Brain microvascular endothelial cell (primary cell): ENCODE measurements at regions not wholly inside any gene's neighbourhood (a gene's known extent, or its start where the extent isn't known, plus 50 kb on each side); places are given as distances from the start of the nearest gene placed in this dataset.

ENCODE experiments used
- DNase-seq: peaks from one replicate; pipeline ENCODE4 v3.0.0-alpha.2; 2020
- H3K27ac ChIP-seq: fragments of 250-450 bp; sonication (Bioruptor Pico); 2 replicates; pipeline ENCODE4 v1.5.1; 2020; ENCODE audit warnings: mild to moderate bottlenecking, moderate library complexity
- H3K27me3 ChIP-seq: fragments of 250-450 bp; sonication (Bioruptor Pico); replicated peaks from 2 replicates; pipeline ENCODE4 v1.5.1; 2020; ENCODE audit warnings: mild to moderate bottlenecking
- H3K36me3 ChIP-seq: fragments of 250-450 bp; sonication (Bioruptor Pico); replicated peaks from 2 replicates; pipeline ENCODE4 v1.5.1; 2020; ENCODE audit warnings: mild to moderate bottlenecking
- H3K4me3 ChIP-seq: 2 replicates; pipeline ENCODE4 v1.5.1; 2011; ENCODE audit warnings: low read depth, mild to moderate bottlenecking, control low read depth, low read length, moderate library complexity
- CTCF ChIP-seq: IDR thresholded peaks from 2 replicates; pipeline ENCODE4 v1.5.1; 2011; ENCODE audit warnings: low read depth, mild to moderate bottlenecking, moderate library complexity, low read length, control low read depth, inconsistent platforms; ENCODE audit errors: missing control alignments
- in situ Hi-C: cut with HindIII; loops from 2 replicates; pipeline ENCODE4 v1.10.0; 2017; ENCODE audit warnings: low sequenced_read_pairs, low pct_ligation_motif_present

DNA sequence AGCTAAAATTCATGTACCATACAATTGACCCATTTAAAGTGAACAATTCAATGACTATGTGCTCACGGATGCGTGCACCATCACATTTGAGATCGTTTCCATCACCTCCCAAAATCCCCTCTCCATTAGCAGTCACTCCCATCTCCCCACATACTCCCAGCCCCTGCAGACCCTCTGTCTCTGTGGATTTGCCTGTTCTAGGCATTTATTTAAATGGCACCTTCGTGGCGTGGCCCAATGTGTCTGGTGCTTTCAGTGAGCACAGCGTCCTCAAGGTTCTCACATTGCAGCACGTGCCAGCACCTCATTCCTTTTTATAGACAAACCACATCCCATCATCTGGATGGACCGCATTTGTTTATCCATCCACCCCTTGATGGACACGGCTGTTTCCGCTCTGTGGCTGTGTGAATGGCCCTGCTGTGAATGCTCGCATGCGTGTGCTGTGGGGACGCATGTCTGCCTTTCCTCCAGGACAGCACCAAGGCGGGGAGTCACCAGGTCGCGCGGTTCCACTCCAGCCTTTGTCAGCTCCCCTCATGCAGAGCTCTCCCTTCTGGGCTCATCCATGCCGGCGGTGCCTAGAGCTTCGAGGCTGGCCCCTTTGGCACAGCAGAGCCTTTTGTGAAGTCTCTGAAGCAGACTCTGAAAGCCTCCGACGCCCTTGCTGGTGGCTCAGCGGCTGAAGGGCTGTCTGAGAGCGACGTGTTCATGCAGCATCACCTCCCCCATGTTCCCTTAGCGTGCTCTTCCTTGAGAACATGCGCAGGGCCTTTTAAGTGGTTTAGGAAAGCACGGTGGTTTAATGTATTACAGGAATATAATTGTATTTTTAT is 184.4 kb downstream of the KIF26A start:
- in situ Hi-C loops: no loop called here
- no peaks in the 10 kb centered on the region for H3K36me3 ChIP-seq
- DNase-seq: no peak
- no peak overlapping the region for H3K4me3 ChIP-seq
- no peaks in the 10 kb centered on the region for H3K27me3 ChIP-seq
- H3K27ac ChIP-seq: no peak overlapping the region
- no peak for TF ChIP-seq CTCF

DNA sequence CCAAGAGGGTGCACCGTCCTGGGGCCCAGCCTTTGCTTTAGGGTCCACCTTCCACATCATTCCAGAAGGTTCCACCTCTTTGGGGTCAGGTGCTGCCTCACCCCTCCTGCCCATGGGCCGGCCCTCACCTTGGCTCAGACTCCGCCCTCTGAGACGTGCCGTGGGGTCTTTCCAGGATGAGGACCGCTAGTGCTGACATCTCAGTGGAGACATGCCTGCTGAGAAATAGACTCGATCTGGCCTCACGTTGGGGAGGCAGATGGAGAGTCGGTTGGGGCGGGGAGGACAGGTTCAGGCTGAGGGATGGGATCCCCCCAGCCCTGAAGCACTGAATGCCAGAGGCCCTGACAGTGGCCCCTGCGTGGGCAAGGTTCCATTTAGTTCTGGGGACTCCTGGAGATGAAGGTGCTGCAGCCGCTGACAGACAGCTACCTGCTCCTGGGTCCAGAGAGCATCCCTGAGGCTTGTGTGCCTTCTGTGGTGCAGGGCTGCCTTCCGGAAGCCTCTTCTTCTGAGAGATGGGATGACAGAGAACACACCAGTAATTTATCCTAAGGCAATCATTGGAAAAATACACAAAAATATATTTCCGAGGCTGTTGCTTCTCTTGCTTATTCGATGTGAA is 185.3 kb downstream of the KIF26A start:
- Histone ChIP-seq H3K36me3 (no peaks in the 10 kb centered on the region), H3K4me3 (no peak overlapping the region), H3K27ac (no peak overlapping the region), H3K27me3 (no peaks in the 10 kb centered on the region)
- in situ Hi-C loops: no loop called here
- TF ChIP-seq CTCF: no peak
- DNase-seq: no peak

- no peak for DNase-seq
- Histone ChIP-seq H3K4me3 (no peak overlapping the region), H3K27me3 (no peaks in the 10 kb centered on the region), H3K36me3 (no peaks in the 10 kb centered on the region), H3K27ac (no peak overlapping the region)
- in situ Hi-C loops: no loop called here
- no peak for TF ChIP-seq CTCF
Measured at GRCh38 chr14:104326848-104327247, 188.5 kb downstream of the KIF26A start.

- no peaks in the 10 kb centered on the region for H3K36me3 ChIP-seq
- H3K27ac ChIP-seq: no peak overlapping the region
- DNase-seq: no peak
- H3K27me3 ChIP-seq: no peaks in the 10 kb centered on the region
- in situ Hi-C loops: no loop called here
- no peak overlapping the region for H3K4me3 ChIP-seq
- no peak for TF ChIP-seq CTCF
Measured at GRCh38 chr14:104328607-104329006, 190.2 kb downstream of the KIF26A start.

DNA sequence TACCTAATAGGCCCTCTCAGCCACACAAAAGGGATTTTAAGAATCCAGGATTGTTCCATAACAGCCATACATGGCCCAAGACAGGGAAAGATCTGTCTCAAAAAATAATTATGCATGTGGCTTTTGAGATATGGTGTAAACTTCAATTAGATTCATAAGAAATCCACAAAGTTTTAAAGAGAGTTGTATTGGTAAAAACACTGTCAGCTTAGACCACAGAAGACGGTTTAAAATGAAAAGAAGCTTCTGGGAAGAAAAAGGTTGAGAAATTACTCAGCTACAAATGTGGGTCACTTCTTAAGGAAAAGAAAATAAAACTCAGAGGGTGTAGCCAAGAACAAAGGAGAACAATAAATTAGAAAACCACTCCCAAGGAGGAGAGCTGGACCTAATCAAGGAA is 191.4 kb downstream of the KIF26A start:
- Histone ChIP-seq H3K4me3 (no peak overlapping the region), H3K27me3 (no peaks in the 10 kb centered on the region), H3K36me3 (no peaks in the 10 kb centered on the region), H3K27ac (no peak overlapping the region)
- in situ Hi-C loops: no loop called here
- TF ChIP-seq CTCF: no peak
- DNase-seq: no peak
